Globus pallidus (tissue), 1 donor: ENCODE measurements at regions not wholly inside any gene's neighbourhood (a gene's known extent, or its start where the extent isn't known, plus 50 kb on each side); places are given as distances from the start of the nearest gene placed in this dataset.
"Not testable (repeated sequence)": the region's sequence is repeated elsewhere in the genome, so short reads cannot be mapped to it uniquely, and the experiment has no call there.

Experiments used
- DNase-seq: peaks from one replicate; pipeline ENCODE4 v3.0.0-alpha.2; 2015; ENCODE audit warnings: low spot score

DNA sequence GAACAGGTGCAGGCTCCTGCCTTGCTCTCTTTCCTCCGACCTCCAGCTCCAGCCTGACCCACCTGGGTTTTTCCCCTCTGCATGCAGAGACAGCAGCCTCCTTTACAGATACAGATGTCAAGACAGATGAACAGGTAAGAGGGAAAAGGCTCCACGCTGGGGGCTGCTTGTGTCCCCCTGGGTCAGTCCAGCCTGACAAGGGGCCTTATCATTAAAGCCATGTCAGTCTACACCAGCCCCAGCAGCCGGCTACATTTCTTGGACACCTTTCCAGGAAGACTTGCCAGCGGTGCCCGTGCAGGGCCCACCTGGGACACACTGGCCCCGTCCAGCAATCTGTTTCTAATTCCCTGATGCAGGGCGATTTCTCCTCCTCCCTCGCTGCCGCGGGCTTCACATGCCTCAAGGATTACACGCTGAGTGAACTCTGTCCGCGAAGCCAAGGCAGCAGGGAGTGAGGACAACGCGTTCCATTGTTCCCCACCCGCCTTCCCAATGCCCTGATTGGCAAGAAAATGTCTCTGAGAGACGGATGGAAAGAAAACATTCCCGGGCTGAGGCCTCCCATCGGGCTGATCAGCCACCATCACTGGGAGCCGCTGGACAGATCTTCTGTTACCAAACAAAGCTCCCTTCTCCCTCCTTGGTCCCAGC lies 184.7 kb downstream of the C16orf95 start:
- peak; percentile 78 for DNase-seq

DNA sequence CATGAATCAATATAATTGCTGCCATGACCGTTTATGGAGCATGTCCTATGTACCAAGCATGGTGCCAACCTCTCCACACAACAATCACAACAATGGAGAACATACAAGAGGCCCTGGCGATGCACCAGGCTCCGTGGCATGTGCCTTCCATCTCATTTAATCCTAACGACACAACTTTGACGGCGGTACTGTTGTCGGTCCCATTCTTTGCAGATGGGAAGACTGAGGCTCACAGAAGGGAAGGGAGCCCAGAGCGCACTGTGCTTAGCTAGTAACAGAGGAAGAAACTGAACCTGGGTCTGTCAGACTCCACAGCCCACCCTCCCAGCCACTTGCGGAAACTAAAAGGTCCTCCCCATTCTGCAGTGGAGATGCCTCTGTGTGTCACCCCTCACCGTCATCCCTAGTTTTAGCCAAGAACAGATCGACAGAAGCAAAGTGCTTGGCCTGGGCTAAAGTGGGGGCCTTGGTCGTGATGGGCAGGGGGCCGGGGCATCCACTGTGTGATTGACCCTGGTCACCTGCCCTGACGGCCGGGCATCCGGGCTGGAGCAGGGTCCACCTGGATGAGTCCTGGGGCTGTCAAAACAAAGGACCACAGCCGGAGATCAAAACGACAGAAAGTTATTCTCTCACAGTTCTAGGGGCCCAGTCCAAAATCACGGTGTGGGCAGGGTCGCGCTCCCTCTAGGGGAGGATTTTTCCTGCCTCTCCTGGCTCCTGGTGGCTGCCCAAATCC lies 183.9 kb downstream of the C16orf95 start:
- DNase-seq, result peak; percentile 5

DNA sequence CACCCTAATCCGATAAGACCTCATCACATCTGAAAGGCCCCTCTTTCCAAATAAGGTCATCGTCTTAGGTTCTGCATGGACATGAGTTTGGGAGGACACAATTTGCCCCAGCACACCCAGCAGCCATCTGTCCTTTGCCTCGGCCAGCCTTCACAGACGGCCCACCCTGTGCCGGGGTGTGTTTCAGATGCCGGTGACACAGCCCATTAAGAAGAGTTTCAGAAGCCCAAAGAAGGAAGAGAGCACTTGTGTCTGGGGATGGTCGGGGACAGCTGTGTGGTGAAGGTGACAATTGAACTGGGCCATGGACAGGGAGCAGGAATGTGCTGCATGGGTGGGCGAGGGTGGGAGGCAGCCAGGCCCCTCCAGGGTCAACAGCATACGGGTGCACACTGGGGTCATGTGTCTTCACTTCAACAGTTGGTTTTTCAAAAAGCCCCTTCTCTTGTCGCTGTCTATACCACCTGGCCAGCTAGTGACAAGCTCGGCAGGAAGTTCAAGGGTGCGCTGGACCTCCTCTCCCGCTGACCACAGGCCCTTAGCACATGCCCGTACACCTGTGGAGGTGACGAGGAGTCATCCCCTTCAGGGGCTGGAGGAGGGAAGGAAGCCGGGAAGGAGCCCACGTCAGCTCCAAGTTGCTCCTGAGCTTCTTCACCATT lies 183.1 kb downstream of the C16orf95 start:
- no peak for DNase-seq

DNA sequence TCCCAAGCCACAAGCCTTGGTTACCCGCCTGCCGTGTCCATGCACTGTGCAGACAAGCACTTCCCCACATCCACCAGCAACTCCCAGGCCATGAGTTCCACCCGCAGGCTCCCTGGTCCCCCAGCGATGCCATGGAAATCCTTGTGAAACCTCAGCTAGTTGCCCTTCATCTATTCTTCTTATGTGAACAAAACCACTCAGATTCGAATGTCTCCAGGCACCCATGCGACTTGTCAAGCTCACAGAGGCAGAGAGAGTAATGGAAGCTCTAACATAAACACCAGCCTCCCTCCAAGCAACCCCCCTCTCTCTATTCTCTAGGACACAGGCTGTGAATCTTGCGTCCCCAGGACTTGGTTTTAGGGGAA lies 182.6 kb downstream of the C16orf95 start:
- DNase-seq, result no peak

DNA sequence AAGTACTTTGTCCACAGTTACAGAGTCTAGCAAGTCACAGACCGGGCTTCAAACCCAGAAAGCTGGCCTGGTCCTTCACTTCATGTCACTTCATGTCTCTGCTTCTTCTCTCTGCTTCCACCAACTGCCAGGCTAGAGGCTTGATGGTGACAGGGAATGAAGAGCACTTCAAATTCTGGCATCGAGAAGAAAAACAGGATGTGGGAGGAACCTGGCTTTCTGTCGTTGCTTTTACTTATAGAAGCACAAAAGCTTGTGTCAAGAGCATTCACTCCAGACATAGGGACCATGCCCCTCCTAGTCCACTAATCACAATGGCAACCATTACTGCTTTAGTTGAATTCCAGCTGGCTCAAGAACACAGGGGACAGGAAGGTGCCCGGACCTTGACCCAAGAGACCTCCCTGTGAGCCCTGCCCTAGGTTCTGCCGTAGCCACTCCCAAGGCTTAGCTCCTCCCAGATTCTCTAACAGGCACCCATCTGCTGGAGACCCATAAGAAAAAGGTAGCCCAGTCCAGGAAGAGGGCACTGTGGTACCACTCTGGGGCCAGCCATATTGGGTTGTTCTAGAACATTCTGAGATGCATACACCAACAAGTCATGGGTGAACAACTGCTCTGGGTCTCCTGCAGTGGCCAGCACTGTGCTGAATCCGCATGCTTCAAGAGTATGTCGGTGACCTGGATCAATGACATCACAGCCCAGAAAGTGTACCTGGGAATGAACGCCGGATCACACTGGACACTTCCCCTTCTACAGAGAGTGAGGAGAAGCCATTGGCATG lies 181.8 kb downstream of the C16orf95 start:
- DNase-seq, result no peak

DNA sequence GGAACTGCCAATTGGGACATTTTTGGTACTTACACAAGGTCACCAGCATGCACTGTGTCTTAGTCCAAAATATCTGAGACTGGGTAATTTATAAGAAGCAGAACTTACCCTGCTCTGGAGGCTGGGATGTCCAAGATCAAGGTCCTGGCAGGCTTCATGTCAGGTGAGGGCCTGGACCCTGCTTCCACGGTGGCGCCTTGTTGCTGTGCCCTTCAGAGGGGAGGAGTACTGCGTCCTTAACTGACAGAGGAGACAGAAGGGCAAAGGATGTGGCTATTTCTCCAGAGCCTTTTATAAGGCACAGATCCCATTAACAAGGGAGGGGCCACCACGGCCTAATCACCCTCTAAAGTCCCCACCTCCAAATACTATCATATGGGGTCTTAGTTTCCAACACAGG lies 178.9 kb downstream of the C16orf95 start:
- no peak for DNase-seq

DNA sequence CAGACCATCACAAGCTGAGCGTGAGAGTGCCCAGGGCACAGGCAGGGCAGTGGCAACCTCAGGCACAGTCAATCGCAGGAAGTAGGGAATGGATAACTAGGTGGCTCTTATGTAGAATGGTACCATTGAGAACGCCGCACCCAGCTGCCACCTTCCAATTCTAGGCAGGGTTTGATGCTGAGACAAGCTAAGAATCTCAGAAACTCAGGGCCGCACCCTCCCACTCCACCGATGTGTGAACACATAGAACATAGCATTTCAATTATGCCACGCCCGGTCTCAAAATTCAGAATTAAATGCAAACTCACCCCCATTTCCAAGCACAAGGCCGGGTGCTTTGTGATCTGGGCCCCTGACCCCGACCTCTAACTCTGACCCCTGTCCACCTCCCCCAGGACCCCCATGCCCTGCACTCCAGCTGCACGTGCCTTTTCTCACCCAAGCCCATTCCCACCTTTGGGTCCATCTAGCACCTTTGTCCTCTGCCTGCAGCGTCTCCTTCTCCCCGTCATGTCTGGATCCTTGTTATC lies 178.4 kb downstream of the C16orf95 start:
- no peak for DNase-seq

DNA sequence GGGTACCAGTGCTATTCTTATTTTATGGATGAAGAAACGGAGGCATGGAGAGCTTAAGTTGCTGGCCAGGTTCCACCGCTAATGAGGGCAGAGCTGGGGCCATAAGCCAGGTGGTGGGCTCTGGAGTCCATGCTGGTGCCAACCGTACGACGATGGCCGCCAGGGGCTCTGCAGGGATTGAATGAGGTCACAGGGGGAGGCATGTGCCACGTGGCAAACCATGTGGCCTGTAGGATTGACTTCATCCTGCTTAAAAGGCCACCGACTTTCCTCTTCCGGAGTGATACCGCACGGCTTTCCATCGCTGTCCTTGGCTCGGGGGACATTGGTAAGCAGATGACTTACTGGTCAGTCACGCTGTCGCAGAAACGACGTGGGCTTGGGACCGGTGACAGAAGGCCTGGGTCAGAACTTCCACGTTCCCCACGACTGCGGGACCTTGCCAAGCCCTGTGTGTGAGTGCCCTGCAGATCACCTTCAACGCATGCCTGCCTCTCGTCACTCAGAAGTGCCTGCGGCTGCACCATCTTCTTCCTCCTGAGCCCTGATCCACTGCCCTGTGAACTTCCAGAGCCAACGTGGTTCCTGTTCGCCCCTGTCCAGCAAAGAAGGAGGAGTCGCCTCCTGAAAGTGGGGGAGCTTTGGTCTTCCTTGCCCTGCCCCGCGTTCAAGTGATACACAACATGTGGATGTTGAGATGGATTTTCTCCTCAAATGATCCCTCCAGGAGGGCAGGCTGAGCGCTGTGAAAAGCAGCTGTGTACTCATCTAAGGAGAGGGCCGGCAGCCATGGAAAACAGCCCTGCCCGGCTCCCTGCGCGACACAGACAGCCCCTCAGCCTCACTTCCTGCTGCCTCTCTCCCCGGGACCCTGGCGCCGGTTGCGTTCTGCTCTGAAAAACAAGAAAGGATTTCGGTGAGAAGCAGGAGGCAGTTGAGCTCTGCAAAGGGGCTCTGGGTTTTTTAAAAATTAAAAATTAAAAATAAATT lies 176.7 kb downstream of the C16orf95 start:
- no peak for DNase-seq

DNA sequence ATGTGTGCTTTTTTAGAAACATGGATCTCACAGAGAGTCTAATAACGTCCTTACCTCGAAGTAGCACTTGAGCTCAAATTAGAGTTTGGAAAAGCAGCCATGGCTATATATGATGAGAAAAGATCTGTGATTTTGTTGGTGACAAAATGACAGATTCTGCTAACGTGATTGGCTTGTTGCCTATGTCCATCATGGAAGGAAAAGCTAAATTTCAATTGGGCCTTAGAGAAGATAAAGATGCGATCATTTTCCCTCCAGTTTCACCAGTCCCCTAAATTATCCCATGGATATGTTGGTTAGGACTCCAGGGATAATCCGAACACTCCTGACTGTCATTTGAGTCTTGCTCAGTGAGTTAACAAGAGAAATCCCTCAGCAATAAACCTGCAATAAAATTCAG lies 175.8 kb downstream of the C16orf95 start:
- no peak for DNase-seq

DNA sequence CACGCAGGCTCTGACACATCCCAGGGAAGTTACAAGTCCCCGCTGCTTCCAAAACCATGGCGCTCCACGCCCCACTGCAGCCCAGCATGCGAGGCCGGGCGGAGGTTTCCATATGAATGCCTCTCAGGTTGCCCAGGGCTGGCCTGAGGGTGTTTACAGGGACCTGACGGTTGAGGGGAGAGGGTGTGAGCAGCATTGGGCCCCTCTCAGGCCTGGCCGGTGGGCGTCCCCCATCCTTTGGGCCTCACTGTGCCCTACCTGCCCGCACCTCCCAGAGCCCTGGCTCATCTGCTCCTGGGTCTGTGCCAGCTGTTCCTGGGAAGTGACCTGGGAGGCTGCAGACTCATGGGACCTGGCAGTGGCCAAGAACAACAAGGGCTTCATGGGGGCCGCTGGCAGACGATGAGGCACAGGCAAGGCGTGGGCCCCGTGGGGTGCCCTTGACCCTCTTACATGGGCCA lies 173.5 kb downstream of the C16orf95 start:
- no peak for DNase-seq

DNA sequence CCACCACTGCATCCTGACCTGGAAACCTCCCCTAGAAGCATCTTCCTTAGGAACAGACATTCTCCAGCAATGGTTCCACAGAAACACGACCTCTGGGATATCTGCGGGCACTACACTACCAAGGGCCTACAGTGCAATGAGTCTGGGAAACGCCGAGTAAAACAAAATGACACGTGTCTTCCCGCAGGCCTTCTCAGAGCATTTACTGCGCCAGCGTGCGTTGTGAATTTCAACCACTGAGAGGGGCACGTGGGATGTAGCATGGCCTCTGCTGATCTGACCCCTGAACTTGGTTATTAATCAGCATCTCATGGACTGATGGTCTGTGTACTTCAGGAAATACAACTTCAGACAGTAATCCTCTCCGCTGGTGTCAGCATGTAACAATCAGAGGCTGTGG lies 173.0 kb downstream of the C16orf95 start:
- no peak for DNase-seq

DNA sequence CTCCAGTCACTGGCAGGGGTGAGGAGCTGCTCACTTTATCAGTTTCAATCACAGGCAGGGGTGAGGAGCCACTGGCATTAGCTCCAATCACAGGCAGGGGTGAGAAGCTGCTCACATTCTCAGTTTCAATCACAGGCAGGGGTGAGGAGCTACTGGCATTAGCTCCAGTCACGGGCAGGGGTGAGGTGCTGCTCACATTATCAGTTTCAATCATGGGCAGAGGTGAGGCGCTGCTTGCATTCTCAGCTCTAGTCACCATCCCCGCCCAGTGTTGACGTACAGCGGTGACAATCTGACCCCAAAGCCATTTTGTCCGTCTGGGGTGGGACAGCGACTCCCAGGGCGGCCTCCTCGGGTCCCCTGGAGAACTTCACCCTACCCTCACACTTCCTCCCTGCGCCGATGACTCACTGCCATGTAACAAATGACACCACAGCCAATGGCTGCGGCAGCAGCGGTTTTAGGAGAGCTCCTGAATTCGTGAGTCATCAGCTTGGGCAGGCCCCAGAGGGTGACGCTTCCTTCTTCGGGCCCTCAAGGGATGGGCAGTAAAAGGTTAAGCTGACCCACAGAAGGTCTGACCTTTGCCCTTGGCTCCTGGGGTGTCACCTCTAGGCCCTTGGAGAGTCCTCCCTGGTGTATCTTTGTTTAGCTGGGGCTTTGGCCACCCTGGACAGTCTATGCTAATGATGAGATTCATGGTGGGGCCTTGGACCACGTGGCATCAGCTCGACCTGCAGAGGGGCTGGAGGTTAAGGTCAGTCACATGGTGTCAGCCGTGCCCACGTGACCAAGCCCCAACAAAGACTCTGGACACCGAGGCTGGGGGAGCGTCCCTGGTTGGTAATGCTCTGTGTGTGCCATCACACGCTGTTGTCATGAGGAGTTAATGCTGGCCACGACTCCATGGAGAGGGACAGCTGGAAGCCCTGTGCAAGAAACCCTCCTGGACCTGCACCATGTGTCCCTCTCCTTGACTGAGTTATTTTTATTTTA lies 171.7 kb downstream of the C16orf95 start:
- DNase-seq, result no peak

DNA sequence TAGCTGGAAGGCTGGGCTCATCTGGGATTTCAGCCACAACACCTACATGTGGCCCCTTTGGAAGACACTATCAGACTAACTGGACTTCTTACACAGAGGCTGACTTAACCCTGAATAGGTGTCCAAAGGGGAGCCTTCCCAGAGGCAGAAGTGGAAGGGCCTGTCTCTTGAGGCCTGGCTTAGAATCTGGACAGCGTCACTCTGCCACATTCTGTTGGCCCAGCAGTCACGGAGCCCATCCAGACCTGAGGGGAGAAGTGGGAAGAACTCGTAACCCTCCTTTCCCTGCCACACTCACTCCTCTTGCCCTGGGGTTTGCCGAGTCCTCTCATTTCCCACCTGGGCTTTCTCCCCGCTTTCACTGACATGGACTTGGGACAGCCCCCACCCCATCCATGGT lies 170.5 kb downstream of the C16orf95 start:
- no peak for DNase-seq

DNA sequence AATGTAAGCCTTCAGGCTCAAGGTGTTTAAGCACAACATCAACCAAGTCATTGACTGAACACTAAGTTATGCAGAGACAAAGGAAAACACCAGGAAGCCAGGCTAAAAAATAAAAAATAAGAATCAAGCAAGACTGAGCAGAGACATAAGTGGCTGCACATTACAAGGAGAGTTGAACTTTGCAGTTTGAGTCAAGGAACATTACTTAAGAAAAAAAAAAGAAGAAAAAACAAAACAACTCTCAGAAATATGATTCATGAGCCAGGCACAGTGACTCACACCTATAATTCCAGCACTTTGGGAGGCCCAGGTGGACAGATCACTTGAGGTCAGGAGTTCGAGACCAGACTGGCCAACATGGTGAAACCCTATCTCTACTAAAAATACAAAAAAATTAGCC lies 168.1 kb downstream of the C16orf95 start:
- DNase-seq, result no peak

DNA sequence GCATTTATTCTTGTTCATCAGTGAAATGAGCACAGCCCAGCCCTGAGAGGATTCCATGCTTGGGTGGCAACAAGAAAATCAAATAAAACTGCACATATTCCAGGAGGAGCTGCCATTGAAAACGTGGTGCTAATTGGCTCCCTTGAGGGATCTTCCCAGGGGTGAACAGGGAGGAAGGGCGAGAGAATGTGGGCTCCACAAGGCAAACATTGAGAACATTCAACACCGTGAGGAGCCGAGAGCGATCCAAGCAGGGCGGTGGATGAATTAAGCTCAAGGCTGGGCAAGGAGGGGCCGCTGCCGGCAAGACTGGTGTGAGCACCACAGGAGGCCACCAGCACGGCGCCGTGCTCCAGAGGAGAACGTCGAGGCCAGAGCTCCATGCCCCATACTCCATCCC lies 166.9 kb downstream of the C16orf95 start:
- DNase-seq, result no peak

DNA sequence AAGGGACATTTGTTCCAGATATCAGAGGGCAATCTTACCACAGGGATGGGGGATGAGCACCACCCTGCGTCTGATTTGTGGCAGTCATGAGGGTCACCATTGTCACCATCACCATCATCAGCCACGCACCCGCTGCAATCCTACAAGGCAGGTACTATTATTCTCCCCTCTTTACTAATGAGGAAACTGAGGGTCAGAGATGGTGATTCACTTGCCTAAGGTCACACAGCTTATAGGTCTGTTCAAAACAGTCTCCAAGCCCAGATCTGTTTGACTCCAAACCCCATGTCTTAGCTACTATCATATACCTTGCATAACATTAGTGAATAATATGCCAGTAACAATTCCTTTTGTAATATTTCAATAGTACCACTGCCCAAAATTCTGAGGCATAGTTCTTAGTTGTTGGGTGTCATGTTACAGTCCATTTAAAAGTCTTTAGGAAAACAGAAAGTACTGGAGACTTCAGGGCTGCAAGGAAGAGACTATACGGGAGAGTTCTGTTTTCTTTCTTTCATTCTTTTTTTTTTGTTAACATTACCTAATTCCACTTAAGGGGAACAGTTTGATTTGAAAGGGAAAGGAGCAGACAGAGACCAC lies 166.4 kb downstream of the C16orf95 start:
- no peak for DNase-seq

DNA sequence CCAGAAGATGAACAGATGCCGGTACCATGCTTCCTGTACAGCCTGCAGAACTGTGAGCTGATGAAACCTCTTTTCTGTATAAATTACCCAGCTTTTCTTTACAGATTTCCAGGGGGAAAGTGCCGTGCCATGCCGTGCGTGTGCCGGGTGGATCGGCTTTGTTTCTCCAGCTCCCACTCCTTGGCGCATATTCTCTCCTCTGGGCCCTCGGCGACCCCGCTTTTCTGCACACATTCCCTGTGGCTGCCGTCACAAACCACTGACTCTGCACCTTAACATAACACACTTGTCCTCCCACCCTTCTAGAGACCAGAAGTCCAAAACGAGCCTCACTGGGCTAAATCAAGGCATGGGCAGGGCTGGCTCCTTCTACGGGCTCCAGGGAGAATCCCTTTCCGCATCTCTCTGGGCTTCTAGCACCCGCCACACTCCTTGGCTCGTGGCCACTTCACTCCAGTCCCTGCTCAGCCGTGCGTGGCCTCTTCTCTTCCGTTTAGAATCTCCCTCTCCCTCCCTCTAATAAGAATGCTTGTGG lies 164.9 kb downstream of the C16orf95 start:
- no peak for DNase-seq

DNA sequence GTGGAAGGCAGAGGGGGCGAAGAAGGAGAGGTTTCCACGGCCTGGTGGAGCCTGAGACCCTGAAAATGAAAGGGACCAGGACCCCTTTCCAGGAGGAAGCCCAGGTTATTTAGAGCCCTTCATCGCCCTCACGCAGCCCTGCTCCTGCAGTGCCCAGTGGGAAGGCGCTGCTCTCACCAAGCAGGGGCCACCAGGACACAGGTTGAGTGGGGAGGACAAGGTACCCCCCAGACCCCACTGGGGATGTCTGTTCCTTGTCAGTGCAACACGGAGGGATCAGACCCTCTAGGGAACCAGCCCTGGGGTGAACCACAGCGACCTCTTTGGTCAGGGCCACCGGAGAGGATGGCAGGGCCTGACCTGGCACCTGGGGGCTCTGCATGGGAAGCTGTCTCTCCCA lies 163.9 kb downstream of the C16orf95 start:
- DNase-seq, result no peak

DNA sequence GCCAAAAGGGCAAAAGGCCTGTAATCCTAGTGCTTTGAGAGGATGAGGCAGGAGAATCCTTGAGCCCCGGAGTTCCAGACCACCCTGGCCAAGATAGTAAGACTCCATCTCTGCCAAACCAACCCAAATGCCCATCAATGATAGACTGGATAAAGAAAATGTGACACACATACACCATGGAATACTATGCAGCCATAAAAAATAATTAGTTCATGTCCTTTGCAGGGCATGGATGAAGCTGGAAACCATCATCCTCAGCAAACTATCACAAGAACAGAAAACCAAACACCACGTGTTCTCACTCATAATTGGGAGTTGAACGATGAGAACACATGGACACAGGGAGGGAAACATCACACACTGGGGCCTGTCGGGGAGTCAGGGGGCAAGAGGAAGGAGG lies 161.9 kb downstream of the C16orf95 start:
- DNase-seq, result not testable (repeated sequence)
